CD4-positive, alpha-beta T cell treated with Interleukin-10 for 1 hour (primary cell): ENCODE measurements at regions not wholly inside any gene's neighbourhood (a gene's known extent, or its start where the extent isn't known, plus 50 kb on each side); places are given as distances from the start of the nearest gene placed in this dataset.
"Not testable (repeated sequence)": the region's sequence is repeated elsewhere in the genome, so short reads cannot be mapped to it uniquely, and the experiment has no call there.

ENCODE experiments used
- DNase-seq: peaks from one replicate; pipeline ENCODE4 v3.0.0-alpha.2; 2020

GRCh38 chr3:107470496-107470895 is 52.3 kb upstream of the BBX start:
- not testable (repeated sequence) for DNase-seq
